ENCODE measurements at regions not wholly inside any gene's neighbourhood (a gene's known extent, or its start where the extent isn't known, plus 50 kb on each side); places are given as distances from the start of the nearest gene placed in this dataset.

DNA sequence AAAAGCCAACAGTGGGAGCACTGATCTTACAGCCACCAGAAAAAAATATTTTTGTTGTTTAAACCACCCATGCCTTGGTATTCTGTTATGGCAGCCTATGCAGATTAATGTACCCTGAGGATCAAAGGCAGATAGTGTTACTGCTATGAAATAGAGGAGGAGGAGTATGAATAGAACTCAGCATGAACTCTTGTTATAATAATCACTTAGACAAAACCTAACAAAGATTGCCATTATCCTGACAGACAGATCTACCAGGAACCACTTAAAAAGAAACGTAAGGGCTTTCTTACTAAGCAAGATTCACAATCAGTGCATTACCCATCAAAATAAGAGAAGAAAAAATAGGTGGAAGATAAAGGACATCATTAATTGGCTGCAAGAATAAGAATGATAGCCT, 558.3 kb downstream of the GALC start:
- no peak for DNase-seq
- Histone ChIP-seq H3K9me3 (no peaks in the 10 kb centered on the region), H3K27ac (no peak overlapping the region), H3K4me1 (no peaks in the 10 kb centered on the region), H3K27me3 (no peaks in the 10 kb centered on the region), H3K4me3 (replicated peaks in 1 of 3) (no peak overlapping the region), H3K36me3 (no peaks in the 10 kb centered on the region)
- WGBS, 2 donors, result 42 to 51% methylated on average over 1 of the region's 1 CpG
- intact Hi-C loops (cut with DNase I), result no loop called here
- no peak for TF ChIP-seq POLR2A (IDR thresholded peaks at IDR 0.05)
- TF ChIP-seq, protein P1, sequence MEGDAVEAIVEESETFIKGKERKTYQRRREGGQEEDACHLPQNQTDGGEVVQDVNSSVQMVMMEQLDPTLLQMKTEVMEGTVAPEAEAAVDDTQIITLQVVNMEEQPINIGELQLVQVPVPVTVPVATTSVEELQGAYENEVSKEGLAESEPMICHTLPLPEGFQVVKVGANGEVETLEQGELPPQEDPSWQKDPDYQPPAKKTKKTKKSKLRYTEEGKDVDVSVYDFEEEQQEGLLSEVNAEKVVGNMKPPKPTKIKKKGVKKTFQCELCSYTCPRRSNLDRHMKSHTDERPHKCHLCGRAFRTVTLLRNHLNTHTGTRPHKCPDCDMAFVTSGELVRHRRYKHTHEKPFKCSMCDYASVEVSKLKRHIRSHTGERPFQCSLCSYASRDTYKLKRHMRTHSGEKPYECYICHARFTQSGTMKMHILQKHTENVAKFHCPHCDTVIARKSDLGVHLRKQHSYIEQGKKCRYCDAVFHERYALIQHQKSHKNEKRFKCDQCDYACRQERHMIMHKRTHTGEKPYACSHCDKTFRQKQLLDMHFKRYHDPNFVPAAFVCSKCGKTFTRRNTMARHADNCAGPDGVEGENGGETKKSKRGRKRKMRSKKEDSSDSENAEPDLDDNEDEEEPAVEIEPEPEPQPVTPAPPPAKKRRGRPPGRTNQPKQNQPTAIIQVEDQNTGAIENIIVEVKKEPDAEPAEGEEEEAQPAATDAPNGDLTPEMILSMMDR (IDR thresholded peaks at IDR 0.05), result no peak

DNA sequence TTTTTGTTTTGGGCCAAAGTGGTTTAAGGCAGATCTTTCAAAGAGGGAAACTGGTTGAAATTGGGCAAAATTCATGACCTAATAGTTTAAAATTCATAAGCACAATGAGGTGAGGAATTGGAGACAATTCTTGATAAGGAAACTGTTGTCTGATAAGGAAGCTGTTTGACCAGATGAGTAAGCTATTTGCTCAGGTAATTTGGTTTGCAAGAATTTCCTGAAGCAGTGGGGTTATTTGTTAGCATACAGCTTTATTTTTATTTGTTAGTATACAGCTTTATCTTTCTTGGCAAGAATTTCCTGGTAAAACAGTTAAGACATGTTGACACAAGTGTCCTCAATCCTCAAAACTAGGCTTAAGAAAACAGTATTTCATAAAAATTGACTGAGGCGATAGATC, 559.0 kb downstream of the GALC start:
- Histone ChIP-seq H3K27ac (no peak overlapping the region), H3K27me3 (no peaks in the 10 kb centered on the region), H3K36me3 (no peaks in the 10 kb centered on the region), H3K4me1 (no peaks in the 10 kb centered on the region), H3K4me3 (replicated peaks in 1 of 3) (no peak overlapping the region), H3K9me3 (no peaks in the 10 kb centered on the region)
- no peak for DNase-seq
- intact Hi-C loops (cut with DNase I), result no loop called here
- TF ChIP-seq POLR2A (IDR thresholded peaks at IDR 0.05), result no peak
- TF ChIP-seq, protein P1 (IDR thresholded peaks at IDR 0.05), result no peak
- 75 to 90% methylated on average over 1 of the region's 1 CpG for WGBS, 2 donors

DNA sequence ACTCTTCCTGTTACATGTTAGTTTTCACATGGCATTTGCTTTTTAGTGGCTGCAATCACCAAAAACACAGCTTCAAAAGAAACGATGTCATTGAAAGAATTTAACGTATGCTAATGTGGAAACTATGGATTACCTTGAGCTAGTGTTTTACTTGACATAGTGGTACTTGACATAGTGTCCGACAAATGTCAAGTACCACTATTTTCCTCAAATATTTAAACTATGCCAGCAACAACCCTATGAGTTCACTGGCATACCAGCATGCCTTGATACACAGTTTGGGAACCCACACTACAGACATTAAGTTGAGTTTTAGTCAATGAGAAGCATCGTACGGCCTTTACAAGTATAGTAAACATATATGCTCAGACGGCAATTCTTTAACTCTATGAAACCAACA, 560.3 kb downstream of the GALC start:
- no peak overlapping the region for H3K27ac ChIP-seq
- intact Hi-C loops (cut with DNase I), result no loop called here
- H3K4me3 ChIP-seq (replicated peaks in 1 of 3), result no peak overlapping the region
- no peak for TF ChIP-seq POLR2A (IDR thresholded peaks at IDR 0.05)
- TF ChIP-seq, protein P1 (IDR thresholded peaks at IDR 0.05), result no peak
- WGBS, 2 donors, result 61 to 74% methylated on average over 6 of the region's 6 CpGs
- H3K36me3 ChIP-seq, result no peaks in the 10 kb centered on the region
- H3K4me1 ChIP-seq, result no peaks in the 10 kb centered on the region
- H3K27me3 ChIP-seq, result no peaks in the 10 kb centered on the region
- DNase-seq, result no peak
- H3K9me3 ChIP-seq, result no peaks in the 10 kb centered on the region

DNA sequence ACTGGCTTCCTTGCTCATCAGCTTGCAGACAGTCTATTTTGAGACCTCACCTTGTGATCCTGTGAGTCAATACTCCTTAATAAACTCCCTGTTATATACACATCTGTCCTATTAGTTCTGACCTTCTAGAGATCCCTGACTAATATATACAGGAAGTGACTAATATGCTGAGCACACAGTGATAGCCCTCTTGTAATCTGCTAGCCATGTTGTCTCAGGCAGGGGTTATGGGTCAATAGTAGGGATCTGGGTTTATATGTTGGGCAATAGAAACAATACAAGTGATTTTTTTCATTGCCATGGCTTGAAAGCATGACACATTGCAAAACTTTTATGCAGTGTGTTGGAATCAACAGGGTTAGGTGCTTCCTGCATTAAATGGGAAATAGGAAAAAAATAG, 562.2 kb downstream of the GALC start:
- intact Hi-C loops (cut with DNase I), result no loop called here
- no peak for DNase-seq
- TF ChIP-seq, protein P1 (IDR thresholded peaks at IDR 0.05), result no peak
- TF ChIP-seq POLR2A (IDR thresholded peaks at IDR 0.05), result no peak
- Histone ChIP-seq H3K4me1 (no peaks in the 10 kb centered on the region), H3K36me3 (no peaks in the 10 kb centered on the region), H3K9me3 (no peaks in the 10 kb centered on the region), H3K27me3 (no peaks in the 10 kb centered on the region), H3K27ac (no peak overlapping the region), H3K4me3 (replicated peaks in 1 of 3) (no peak overlapping the region)

DNA sequence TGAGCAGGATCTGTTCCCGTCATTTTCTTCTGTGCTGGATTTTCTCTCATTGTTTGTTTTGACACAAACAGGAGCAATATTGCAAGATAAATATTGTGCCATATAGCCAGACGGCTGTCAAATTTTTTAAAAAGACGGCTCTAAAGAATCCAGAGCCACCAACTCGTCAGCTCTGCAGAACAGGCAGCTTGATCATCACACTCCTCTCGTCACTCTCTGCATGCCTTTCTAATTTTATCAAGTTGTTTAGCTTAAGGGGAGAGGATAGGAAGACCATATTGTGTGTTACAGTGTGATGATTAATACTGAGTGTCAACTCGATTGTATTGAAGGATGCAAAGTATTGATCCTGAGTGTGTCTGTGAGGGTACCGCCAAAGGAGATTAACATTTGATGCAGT, 562.8 kb downstream of the GALC start:
- Histone ChIP-seq H3K4me3 (replicated peaks in 1 of 3) (no peak overlapping the region), H3K9me3 (no peaks in the 10 kb centered on the region), H3K27ac (no peak overlapping the region), H3K27me3 (no peaks in the 10 kb centered on the region), H3K36me3 (no peaks in the 10 kb centered on the region), H3K4me1 (no peaks in the 10 kb centered on the region)
- 70 to 73% methylated on average over 7 of the region's 7 CpGs for WGBS, 2 donors
- DNase-seq, result no peak
- TF ChIP-seq POLR2A (IDR thresholded peaks at IDR 0.05), result no peak
- TF ChIP-seq, protein P1 (IDR thresholded peaks at IDR 0.05), result no peak
- intact Hi-C loops (cut with DNase I), result no loop called here

All from thyroid gland (tissue), 4 donors.